ENCODE measurements at regions not wholly inside any gene's neighbourhood (a gene's known extent, or its start where the extent isn't known, plus 50 kb on each side); places are given as distances from the start of the nearest gene placed in this dataset.

DNA sequence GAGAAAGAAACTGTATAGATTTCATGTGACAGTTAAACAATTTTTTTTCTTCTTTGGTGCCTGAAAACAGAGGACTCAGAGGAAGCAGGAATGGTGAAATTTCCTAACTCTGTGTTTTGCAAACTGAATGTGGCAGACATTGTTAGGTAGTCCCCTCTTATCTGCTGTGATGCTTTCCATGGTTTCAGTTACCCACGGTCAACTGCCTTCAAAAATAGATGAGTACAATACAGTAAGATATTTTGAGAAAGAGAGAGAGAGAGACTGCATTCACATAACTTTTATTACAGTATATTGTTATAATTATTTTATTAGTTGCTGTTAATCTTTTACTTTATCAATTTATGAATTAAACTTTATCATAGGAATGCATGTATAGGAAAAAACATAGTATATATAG lies 627.2 kb downstream of the CCDC171 start:
- Histone ChIP-seq H3K9me2 (ENCODE audit: low read depth, low read length) (no peaks in the 10 kb centered on the region), H3K4me1 (ENCODE audit: insufficient read depth, low read length, severe bottlenecking) (no peaks in the 10 kb centered on the region), H3K36me3 (ENCODE audit: insufficient read depth, low read length) (no peaks in the 10 kb centered on the region), H3F3A (ENCODE audit: insufficient read depth, low read length) (no peaks in the 10 kb centered on the region), H3K9ac (ENCODE audit: low read length) (no peak overlapping the region), H3K79me2 (ENCODE audit: insufficient read depth, low read length) (no peaks in the 10 kb centered on the region), H4K20me1 (ENCODE audit: insufficient read depth, low read length) (no peaks in the 10 kb centered on the region), H3K9me3 (ENCODE audit: low read length) (no peaks in the 10 kb centered on the region), H3K4me2 (ENCODE audit: low read length) (no peak overlapping the region), H3K27me3 (ENCODE audit: insufficient read depth, low read length) (no peaks in the 10 kb centered on the region), H2AFZ (ENCODE audit: low read length) (no peak overlapping the region), H3K4me3 (ENCODE audit: low read depth, low read length, poor library complexity, severe bottlenecking) (no peak overlapping the region), H3K27ac (ENCODE audit: low read depth, low read length, poor library complexity, severe bottlenecking) (no peak overlapping the region)
- no peak for TF ChIP-seq EZH2 (IDR thresholded peaks at IDR 0.05; ENCODE audit: borderline replicate concordance, low read length)
- TF ChIP-seq, protein P1, sequence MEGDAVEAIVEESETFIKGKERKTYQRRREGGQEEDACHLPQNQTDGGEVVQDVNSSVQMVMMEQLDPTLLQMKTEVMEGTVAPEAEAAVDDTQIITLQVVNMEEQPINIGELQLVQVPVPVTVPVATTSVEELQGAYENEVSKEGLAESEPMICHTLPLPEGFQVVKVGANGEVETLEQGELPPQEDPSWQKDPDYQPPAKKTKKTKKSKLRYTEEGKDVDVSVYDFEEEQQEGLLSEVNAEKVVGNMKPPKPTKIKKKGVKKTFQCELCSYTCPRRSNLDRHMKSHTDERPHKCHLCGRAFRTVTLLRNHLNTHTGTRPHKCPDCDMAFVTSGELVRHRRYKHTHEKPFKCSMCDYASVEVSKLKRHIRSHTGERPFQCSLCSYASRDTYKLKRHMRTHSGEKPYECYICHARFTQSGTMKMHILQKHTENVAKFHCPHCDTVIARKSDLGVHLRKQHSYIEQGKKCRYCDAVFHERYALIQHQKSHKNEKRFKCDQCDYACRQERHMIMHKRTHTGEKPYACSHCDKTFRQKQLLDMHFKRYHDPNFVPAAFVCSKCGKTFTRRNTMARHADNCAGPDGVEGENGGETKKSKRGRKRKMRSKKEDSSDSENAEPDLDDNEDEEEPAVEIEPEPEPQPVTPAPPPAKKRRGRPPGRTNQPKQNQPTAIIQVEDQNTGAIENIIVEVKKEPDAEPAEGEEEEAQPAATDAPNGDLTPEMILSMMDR (IDR thresholded peaks at IDR 0.05; ENCODE audit: low read length) = no peak

DNA sequence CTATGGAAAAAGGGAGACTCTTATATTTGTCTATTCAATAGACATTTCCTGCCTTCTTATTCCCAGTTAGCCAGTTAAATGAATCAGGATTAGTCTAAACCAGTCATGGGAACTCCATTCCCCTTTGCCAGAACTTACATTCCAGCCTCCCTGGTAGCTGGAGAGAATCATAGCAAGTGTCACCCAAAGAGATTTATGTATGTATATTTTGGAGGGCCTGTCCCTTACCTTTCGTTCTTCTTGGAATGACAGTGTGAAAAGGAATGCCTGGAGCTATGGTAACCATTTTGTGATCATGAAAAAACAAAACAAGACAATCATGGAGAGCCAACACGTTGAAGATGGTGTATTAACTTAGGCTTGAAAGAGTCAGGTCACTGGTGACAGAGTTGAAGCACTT lies 627.7 kb downstream of the CCDC171 start:
- Histone ChIP-seq H3K27me3 (ENCODE audit: insufficient read depth, low read length) (no peaks in the 10 kb centered on the region), H3K4me1 (ENCODE audit: insufficient read depth, low read length, severe bottlenecking) (no peaks in the 10 kb centered on the region), H3F3A (ENCODE audit: insufficient read depth, low read length) (no peaks in the 10 kb centered on the region), H2AFZ (ENCODE audit: low read length) (no peak overlapping the region), H3K27ac (ENCODE audit: low read depth, low read length, poor library complexity, severe bottlenecking) (no peak overlapping the region), H3K9ac (ENCODE audit: low read length) (no peak overlapping the region), H3K36me3 (ENCODE audit: insufficient read depth, low read length) (no peaks in the 10 kb centered on the region), H3K9me3 (ENCODE audit: low read length) (no peaks in the 10 kb centered on the region), H3K79me2 (ENCODE audit: insufficient read depth, low read length) (no peaks in the 10 kb centered on the region), H3K9me2 (ENCODE audit: low read depth, low read length) (no peaks in the 10 kb centered on the region), H4K20me1 (ENCODE audit: insufficient read depth, low read length) (no peaks in the 10 kb centered on the region), H3K4me3 (ENCODE audit: low read depth, low read length, poor library complexity, severe bottlenecking) (no peak overlapping the region), H3K4me2 (ENCODE audit: low read length) (no peak overlapping the region)
- TF ChIP-seq EZH2 (IDR thresholded peaks at IDR 0.05; ENCODE audit: borderline replicate concordance, low read length) = no peak
- TF ChIP-seq, protein P1 (IDR thresholded peaks at IDR 0.05; ENCODE audit: low read length) = no peak

DNA sequence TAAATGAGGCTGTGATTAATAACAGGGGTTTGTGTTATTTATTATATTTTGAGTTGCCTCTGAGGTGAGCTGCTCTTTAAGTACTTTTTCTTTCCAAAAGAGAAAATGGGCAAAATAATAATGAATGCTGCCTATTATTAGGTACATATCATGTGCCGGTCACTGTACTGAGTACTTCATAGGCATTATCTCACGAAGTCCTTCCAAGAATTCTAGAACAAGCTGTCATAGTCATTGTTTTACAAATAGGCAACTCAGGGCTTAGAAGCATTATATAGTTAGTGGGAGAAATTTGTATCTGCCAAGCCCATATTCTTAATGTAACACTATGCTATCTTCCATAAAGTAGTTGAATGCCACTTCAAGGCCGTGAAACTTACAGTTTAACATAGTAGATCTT lies 628.7 kb downstream of the CCDC171 start:
- no peaks in the 10 kb centered on the region for H4K20me1 ChIP-seq (ENCODE audit: insufficient read depth, low read length)
- H3K27me3 ChIP-seq (ENCODE audit: insufficient read depth, low read length) = no peaks in the 10 kb centered on the region
- H3K4me2 ChIP-seq (ENCODE audit: low read length) = no peak overlapping the region
- no peak overlapping the region for H3K9ac ChIP-seq (ENCODE audit: low read length)
- no peaks in the 10 kb centered on the region for H3K79me2 ChIP-seq (ENCODE audit: insufficient read depth, low read length)
- no peak overlapping the region for H2AFZ ChIP-seq (ENCODE audit: low read length)
- H3K9me2 ChIP-seq (ENCODE audit: low read depth, low read length) = no peaks in the 10 kb centered on the region
- no peak overlapping the region for H3K27ac ChIP-seq (ENCODE audit: low read depth, low read length, poor library complexity, severe bottlenecking)
- no peaks in the 10 kb centered on the region for H3F3A ChIP-seq (ENCODE audit: insufficient read depth, low read length)
- H3K4me1 ChIP-seq (ENCODE audit: insufficient read depth, low read length, severe bottlenecking) = no peaks in the 10 kb centered on the region
- TF ChIP-seq, protein P1 (IDR thresholded peaks at IDR 0.05; ENCODE audit: low read length) = no peak
- TF ChIP-seq EZH2 (IDR thresholded peaks at IDR 0.05; ENCODE audit: borderline replicate concordance, low read length) = no peak
- H3K4me3 ChIP-seq (ENCODE audit: low read depth, low read length, poor library complexity, severe bottlenecking) = no peak overlapping the region
- H3K9me3 ChIP-seq (ENCODE audit: low read length) = no peaks in the 10 kb centered on the region
- H3K36me3 ChIP-seq (ENCODE audit: insufficient read depth, low read length) = no peaks in the 10 kb centered on the region

Data from OCI-LY1 (cell line).